SK-N-SH (cell line): ENCODE measurements at regions not wholly inside any gene's neighbourhood (a gene's known extent, or its start where the extent isn't known, plus 50 kb on each side); places are given as distances from the start of the nearest gene placed in this dataset.

Source experiments
- CTCF ChIA-PET: fragments of 300-600, 350-600 bp; formaldehyde crosslinking; extraction: SDS; loops from one replicate; lab custom pipeline; 2021; lab: Yijun Ruan, JAX
- POLR2A ChIA-PET: fragments of 350-600 bp; sonication (Branson Sonifier 250); formaldehyde crosslinking; extraction: SDS; loops from one replicate; lab custom pipeline; 2020; ENCODE audit warnings: antibody characterized with exemption, inconsistent platforms; lab: Yijun Ruan, JAX
- DNase-seq: peaks from one replicate; pipeline ENCODE4 v3.0.0; 2012
- H2AFZ ChIP-seq: fragments of 200-600 bp; sonication (generic); 2 replicates; pipeline ENCODE4 v1.8.1; 2016; ENCODE audit warnings: antibody characterized with exemption, mild to moderate bottlenecking, low read depth
- H3F3A ChIP-seq: fragments of 200-600 bp; sonication (generic); replicated peaks from 2 replicates; pipeline ENCODE3; 2016; ENCODE audit warnings: antibody characterized with exemption, mild to moderate bottlenecking; ENCODE audit not compliant: insufficient read depth
- H3K27ac ChIP-seq, 2 experiments: fragments of 200-500 bp in 1 of 2; fragments of 200-600 bp in 1 of 2; sonication (Bioruptor generic) in 1 of 2; sonication (generic), shearing (Covaris generic) in 1 of 2; 2 replicates each; pipeline versions ENCODE4 v1.5.1 to v1.6.1; 2014 to 2016; ENCODE audit warnings: low read depth in 2 of 2, inconsistent platforms in 1 of 2, low read length in 1 of 2, mild to moderate bottlenecking in 1 of 2, mixed read lengths in 1 of 2
- H3K27me3 ChIP-seq: fragments of 200-600 bp; sonication (generic), shearing (Covaris generic); 2 replicates; pipeline ENCODE4 v1.6.1; 2016; ENCODE audit warnings: mixed run types; ENCODE audit not compliant: insufficient read depth
- H3K36me3 ChIP-seq, 2 experiments: fragments of 200-500 bp in 1 of 2; fragments of 200-600 bp in 1 of 2; sonication (Bioruptor generic) in 1 of 2; sonication (generic) in 1 of 2; replicated peaks in 1 of 2; 2 replicates each; pipeline versions ENCODE3 to v1.5.1; 2014 to 2016; ENCODE audit warnings: low read length in 1 of 2, mild to moderate bottlenecking in 1 of 2; ENCODE audit not compliant: insufficient read depth in 2 of 2, control insufficient read depth in 1 of 2
- H3K4me1 ChIP-seq, 2 experiments: fragments of 200-500 bp in 1 of 2; fragments of 200-600 bp in 1 of 2; sonication (Bioruptor generic) in 1 of 2; sonication (generic), shearing (Covaris generic) in 1 of 2; 2 replicates each; pipeline versions ENCODE4 v1.5.1 to v1.6.1; 2014 to 2016; ENCODE audit warnings: low read depth in 1 of 2, low read length in 1 of 2, mixed run types in 1 of 2; ENCODE audit not compliant: insufficient read depth in 2 of 2, control insufficient read depth in 1 of 2
- H3K4me2 ChIP-seq: fragments of 200-600 bp; sonication (generic), shearing (Covaris generic); 2 replicates; pipeline ENCODE4 v1.6.1; 2017; ENCODE audit warnings: mixed run types
- H3K4me3 ChIP-seq, 2 experiments: fragments of 200-500 bp in 1 of 2; fragments of 200-600 bp in 1 of 2; sonication (Bioruptor generic) in 1 of 2; sonication (generic), shearing (Covaris generic) in 1 of 2; 2 replicates each; pipeline versions ENCODE4 v1.5.1 to v1.8.1; 2014 to 2016; ENCODE audit warnings: low read depth in 2 of 2, inconsistent platforms in 1 of 2, low read length in 1 of 2, mild to moderate bottlenecking in 1 of 2, mixed read lengths in 1 of 2, moderate library complexity in 1 of 2
- H3K79me2 ChIP-seq: fragments of 200-600 bp; sonication (generic); 2 replicates; pipeline ENCODE4 v1.8.1; 2017; ENCODE audit warnings: mild to moderate bottlenecking; ENCODE audit not compliant: insufficient read depth
- H3K9ac ChIP-seq: fragments of 200-600 bp; sonication (generic); 2 replicates; pipeline ENCODE4 v1.6.1; 2017; ENCODE audit warnings: mixed run types
- H3K9me2 ChIP-seq: fragments of 200-600 bp; sonication (generic); 2 replicates; pipeline ENCODE4 v1.6.1; 2017; ENCODE audit warnings: mixed run types
- H3K9me3 ChIP-seq: fragments of 200-600 bp; sonication (generic); 2 replicates; pipeline ENCODE4 v1.6.1; 2017; ENCODE audit warnings: mixed run types, mild to moderate bottlenecking, moderate library complexity
- H4K20me1 ChIP-seq: fragments of 200-600 bp; sonication (generic); 2 replicates; pipeline ENCODE4 v1.6.1; 2017; ENCODE audit warnings: mild to moderate bottlenecking, mixed run types; ENCODE audit not compliant: insufficient read depth
- CTCF ChIP-seq: fragments of 200-600 bp; sonication (generic); IDR thresholded peaks from 2 replicates; pipeline ENCODE4 v1.6.1; 2017; ENCODE audit warnings: antibody characterized with exemption, mild to moderate bottlenecking, moderate library complexity
- EZH2phosphoT487 ChIP-seq: fragments of 200-600 bp; sonication (generic); IDR thresholded peaks from 2 replicates; pipeline ENCODE4 v1.6.1; 2017; ENCODE audit warnings: low read depth, mixed run types, mild to moderate bottlenecking, antibody characterized with exemption, moderate library complexity, borderline replicate concordance
- FOXJ3 ChIP-seq: sonication (generic); formaldehyde crosslinking; IDR thresholded peaks from 2 replicates; pipeline ENCODE4 v1.5.1; 2020; ENCODE audit warnings: mild to moderate bottlenecking, missing genetic modification reagents
- GABPA ChIP-seq: IDR thresholded peaks from 2 replicates; pipeline ENCODE4 v1.4.0; 2012; ENCODE audit warnings: low read depth, mild to moderate bottlenecking
- GATA2 ChIP-seq: sonication (generic); formaldehyde crosslinking; IDR thresholded peaks from 2 replicates; pipeline ENCODE4 v1.5.0; 2020; ENCODE audit warnings: mild to moderate bottlenecking, missing genetic modification reagents
- IRF3 ChIP-seq: fragments of 150-350 bp; IDR thresholded peaks from 2 replicates; pipeline ENCODE4 v1.6.1; 2016; ENCODE audit warnings: mild to moderate bottlenecking, low read depth, low read length
- MAX ChIP-seq: IDR thresholded peaks from 2 replicates; pipeline ENCODE4 v1.4.0; 2012; ENCODE audit warnings: low read depth
- NFIC ChIP-seq: IDR thresholded peaks from 2 replicates; pipeline ENCODE4 v1.4.0; 2012; ENCODE audit warnings: borderline replicate concordance
- PBX3 ChIP-seq: IDR thresholded peaks from 2 replicates; pipeline ENCODE4; 2012
- POLR2AphosphoS5 ChIP-seq: IDR thresholded peaks from 2 replicates; pipeline ENCODE4 v1.6.1; 2012; ENCODE audit warnings: low read depth, low read length
- RAD21 ChIP-seq: IDR thresholded peaks from 2 replicates; pipeline ENCODE4 v1.6.1; 2012; ENCODE audit warnings: mild to moderate bottlenecking, low read length
- RCOR1 ChIP-seq: fragments of 150-350 bp; IDR thresholded peaks from 2 replicates; pipeline ENCODE4 v1.6.1; 2017; ENCODE audit warnings: antibody characterized with exemption, low read length
- RFX5 ChIP-seq: IDR thresholded peaks from 2 replicates; pipeline ENCODE4 v1.6.1; 2012; ENCODE audit warnings: mild to moderate bottlenecking, improper control_type of control experiment, low read length
- RXRA ChIP-seq: IDR thresholded peaks from 2 replicates; pipeline ENCODE4 v1.4.0; 2012; ENCODE audit warnings: low read depth, mild to moderate bottlenecking, borderline replicate concordance
- SIN3A ChIP-seq: IDR thresholded peaks from 2 replicates; pipeline ENCODE4 v1.6.1; 2012; ENCODE audit warnings: low read depth, mild to moderate bottlenecking, low read length, moderate library complexity, borderline replicate concordance
- TCF12 ChIP-seq: IDR thresholded peaks from 2 replicates; pipeline ENCODE4 v1.4.0; 2012
- TEAD4 ChIP-seq: IDR thresholded peaks from 2 replicates; pipeline ENCODE4 v1.4.0; 2012; ENCODE audit warnings: mild to moderate bottlenecking, borderline replicate concordance; ENCODE audit not compliant: insufficient read depth
- YY1 ChIP-seq: IDR thresholded peaks from 2 replicates; pipeline ENCODE4 v1.4.0; 2012; ENCODE audit warnings: low read depth, mild to moderate bottlenecking
- WGBS: methylation state at CpG from one replicate; pipeline ENCODE4 v1.1.6; 2017; ENCODE audit warnings: low lambda C conversion rate; 5-methylcytosine and 5-hydroxymethylcytosine counted together

- Histone ChIP-seq H2AFZ (no peak overlapping the region), H3K9ac (no peak overlapping the region), H3K9me2 (no peaks in the 10 kb centered on the region), H4K20me1 (no peaks in the 10 kb centered on the region), H3K79me2 (no peaks in the 10 kb centered on the region), H3K4me2 (no peak overlapping the region), H3K27ac (no peak overlapping the region), H3K27me3 (no peaks in the 10 kb centered on the region), H3K9me3 (no peaks in the 10 kb centered on the region), H3K4me3 (no peak overlapping the region), H3K4me1 (peaks cover 0 to 3% of the 10 kb centered on the region in 2 experiments; a peak in 1 of 4 replicates), H3K36me3 (no peaks in the 10 kb centered on the region), H3F3A (no peaks in the 10 kb centered on the region)
- CTCF ChIA-PET = interaction anchor here (0.9 to 1.9 kb wide), 6 partner anchors 8 to 27 kb away, joined by 3 to 6 read pairs (median 4); no protein-coding TSS in a partner anchor
- no peak for DNase-seq
- TF ChIP-seq NFIC (no peak), TCF12 (no peak), RFX5 (no peak), TEAD4 (no peak), RCOR1 (no peak), YY1 (no peak), PBX3 (no peak), GATA2 (CRISPR knock-in tag) (no peak), RXRA (no peak)
- WGBS = 29% methylated on average over 4 of the region's 4 CpGs
- POLR2A ChIA-PET = no interaction called here
These were observed 592.3 kb downstream of the PKHD1 start for GRCh38 chr6:51495096-51495495.

- H3K9me3 ChIP-seq = no peaks in the 10 kb centered on the region
- H3K4me3 ChIP-seq = no peak overlapping the region
- H3K36me3 ChIP-seq = no peaks in the 10 kb centered on the region
- ChIA-PET POLR2A (no interaction called here), CTCF (interaction anchor here (1.0 to 1.9 kb wide), 5 partner anchors 10 to 145 kb away, joined by 3 to 5 read pairs (median 4); no protein-coding TSS in a partner anchor)
- no peak overlapping the region for H2AFZ ChIP-seq
- TF ChIP-seq SIN3A (no peak), RXRA (no peak), IRF3 (no peak), POLR2AphosphoS5 (no peak), MAX (no peak), RCOR1 (no peak), EZH2phosphoT487 (no peak), GABPA (no peak), FOXJ3 (CRISPR knock-in tag) (no peak), CTCF (no peak), RAD21 (no peak)
- H3K9me2 ChIP-seq = no peaks in the 10 kb centered on the region
- H3K9ac ChIP-seq = no peak overlapping the region
- WGBS = 66% methylated on average over 3 of the region's 3 CpGs
- DNase-seq = no peak
- no peaks in the 10 kb centered on the region for H3F3A ChIP-seq
- no peaks in the 10 kb centered on the region for H3K27me3 ChIP-seq
- H3K4me1 ChIP-seq = peaks cover 0 to 3% of the 10 kb centered on the region in 2 experiments; a peak in 1 of 4 replicates
- no peaks in the 10 kb centered on the region for H4K20me1 ChIP-seq
- H3K27ac ChIP-seq = no peak overlapping the region
- no peak overlapping the region for H3K4me2 ChIP-seq
- H3K79me2 ChIP-seq = no peaks in the 10 kb centered on the region
These were observed 591.6 kb downstream of the PKHD1 start for GRCh38 chr6:51495610-51496396.
